GM13976 (cell line): ENCODE measurements at regions not wholly inside any gene's neighbourhood (a gene's known extent, or its start where the extent isn't known, plus 50 kb on each side); places are given as distances from the start of the nearest gene placed in this dataset.
A peak's percentile ranks its signal among the peaks of the same experiment; 100 is the strongest.

Experiments
- DNase-seq: peaks from one replicate; pipeline ENCODE4 v3.0.0; 2012; ENCODE audit warnings: low spot score
- in situ Hi-C: fragments of 300-500 bp; cut with MboI; formaldehyde crosslinking; loops from one replicate; pipeline ENCODE4 v1.12.0; 2022; ENCODE audit warnings: low sequenced_read_pairs, mixed read lengths, inconsistent platforms; ENCODE audit not compliant: unreplicated experiment
- TF ChIP-seq, protein P1 (sequence below): IDR thresholded peaks from 2 replicates; pipeline ENCODE4 v1.5.1; 2012; ENCODE audit warnings: borderline replicate concordance, mild to moderate bottlenecking; ENCODE audit not compliant: insufficient read depth; ENCODE audit errors: extremely low read depth, missing control alignments, control extremely low read depth

DNA sequence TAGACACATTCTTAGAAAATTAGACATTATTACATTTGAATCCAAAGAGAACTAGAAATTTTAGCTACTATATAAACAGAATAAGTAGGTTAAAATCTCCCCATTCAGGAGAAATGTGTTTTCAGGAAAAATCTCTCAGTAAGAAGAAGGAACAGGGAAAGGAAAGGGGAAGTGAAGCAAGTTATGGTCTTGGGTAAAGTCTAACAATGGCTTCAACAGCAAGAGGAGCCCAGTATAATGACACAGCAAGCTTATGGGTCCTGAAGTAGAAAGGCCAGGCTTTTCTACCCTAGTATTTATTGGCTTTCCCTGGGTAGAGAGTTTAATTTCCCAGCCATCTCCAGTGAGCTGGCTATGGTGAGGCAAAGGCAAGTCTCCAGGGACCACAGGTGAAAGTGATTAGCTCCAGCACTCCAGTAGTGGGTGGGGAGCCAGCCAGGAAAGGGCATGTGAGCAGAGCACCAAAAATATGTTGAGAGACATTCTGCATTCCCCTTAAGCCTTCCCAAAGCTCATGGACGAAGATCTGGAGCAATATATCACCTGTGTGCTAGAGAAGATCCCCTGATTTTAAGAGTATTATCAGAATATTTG, 981.7 kb downstream of the NR2F1-AS1 start:
- TF ChIP-seq, protein P1, sequence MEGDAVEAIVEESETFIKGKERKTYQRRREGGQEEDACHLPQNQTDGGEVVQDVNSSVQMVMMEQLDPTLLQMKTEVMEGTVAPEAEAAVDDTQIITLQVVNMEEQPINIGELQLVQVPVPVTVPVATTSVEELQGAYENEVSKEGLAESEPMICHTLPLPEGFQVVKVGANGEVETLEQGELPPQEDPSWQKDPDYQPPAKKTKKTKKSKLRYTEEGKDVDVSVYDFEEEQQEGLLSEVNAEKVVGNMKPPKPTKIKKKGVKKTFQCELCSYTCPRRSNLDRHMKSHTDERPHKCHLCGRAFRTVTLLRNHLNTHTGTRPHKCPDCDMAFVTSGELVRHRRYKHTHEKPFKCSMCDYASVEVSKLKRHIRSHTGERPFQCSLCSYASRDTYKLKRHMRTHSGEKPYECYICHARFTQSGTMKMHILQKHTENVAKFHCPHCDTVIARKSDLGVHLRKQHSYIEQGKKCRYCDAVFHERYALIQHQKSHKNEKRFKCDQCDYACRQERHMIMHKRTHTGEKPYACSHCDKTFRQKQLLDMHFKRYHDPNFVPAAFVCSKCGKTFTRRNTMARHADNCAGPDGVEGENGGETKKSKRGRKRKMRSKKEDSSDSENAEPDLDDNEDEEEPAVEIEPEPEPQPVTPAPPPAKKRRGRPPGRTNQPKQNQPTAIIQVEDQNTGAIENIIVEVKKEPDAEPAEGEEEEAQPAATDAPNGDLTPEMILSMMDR, result no peak
- in situ Hi-C loops, result no loop called here
- peak; percentile 11 for DNase-seq

DNA sequence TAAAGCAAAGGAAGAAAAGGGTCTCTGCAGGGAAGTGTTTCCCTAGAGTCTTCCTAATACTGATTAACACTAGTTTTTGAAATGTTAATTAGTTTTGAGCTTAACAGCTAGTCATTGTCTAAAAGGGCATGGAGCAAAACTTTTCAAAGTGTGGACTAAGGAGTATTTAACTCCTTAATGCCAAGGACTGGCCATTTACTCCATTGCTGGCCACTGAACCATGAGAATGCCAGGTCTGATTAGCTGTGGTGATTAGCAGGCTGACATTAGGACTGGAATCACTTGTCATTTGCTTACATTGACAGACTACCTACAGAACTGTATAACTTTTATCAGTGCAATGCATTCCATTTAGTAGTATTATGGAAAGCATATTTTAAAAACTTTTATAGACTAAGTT, 987.0 kb downstream of the NR2F1-AS1 start:
- in situ Hi-C loops, result no loop called here

DNA sequence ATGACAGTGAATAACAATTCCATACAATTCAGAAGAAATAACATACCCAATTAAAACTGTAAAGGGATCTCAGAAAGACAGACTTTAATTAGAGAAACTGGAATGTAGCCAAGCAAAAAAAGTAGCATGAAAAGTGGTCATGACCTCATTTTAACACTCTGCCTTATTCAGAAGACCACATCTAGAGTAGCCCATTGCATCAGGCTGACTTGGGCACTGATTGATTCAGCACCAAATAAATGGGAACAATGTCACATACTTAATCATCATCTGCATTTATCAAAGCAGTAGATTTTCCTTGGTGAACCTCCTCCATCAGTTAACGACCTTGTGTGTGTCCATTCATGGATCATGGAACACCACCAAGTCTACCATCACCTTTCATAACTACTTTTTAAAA, 992.1 kb downstream of the NR2F1-AS1 start:
- in situ Hi-C loops, result no loop called here
- DNase-seq, result no peak

More for the DNA sequence above, 987.0 kb downstream of the NR2F1-AS1 start:
- TF ChIP-seq, protein P1, result no peak
- DNase-seq, result no peak

DNA sequence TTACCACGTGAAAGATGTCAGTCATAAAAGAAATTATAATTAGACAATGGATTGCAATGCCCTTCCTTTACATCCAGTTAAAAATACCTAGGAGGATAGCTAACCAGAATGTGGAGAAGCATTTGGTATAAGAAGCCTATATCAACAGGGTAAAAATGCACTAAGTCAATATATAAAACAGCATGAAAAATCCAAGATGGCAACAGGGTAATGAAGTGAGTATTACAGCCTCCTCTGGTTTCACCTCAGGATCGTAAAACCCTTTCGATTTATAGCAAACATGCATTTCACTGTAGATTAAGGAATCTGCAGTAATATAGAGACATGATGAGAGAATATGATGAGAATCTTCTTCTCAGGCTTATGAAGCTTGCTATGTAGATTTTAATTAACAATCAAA, 999.3 kb downstream of the NR2F1-AS1 start:
- DNase-seq, result no peak
- in situ Hi-C loops, result no loop called here
- TF ChIP-seq, protein P1, result no peak

More for the DNA sequence above, 992.1 kb downstream of the NR2F1-AS1 start:
- TF ChIP-seq, protein P1, result no peak

DNA sequence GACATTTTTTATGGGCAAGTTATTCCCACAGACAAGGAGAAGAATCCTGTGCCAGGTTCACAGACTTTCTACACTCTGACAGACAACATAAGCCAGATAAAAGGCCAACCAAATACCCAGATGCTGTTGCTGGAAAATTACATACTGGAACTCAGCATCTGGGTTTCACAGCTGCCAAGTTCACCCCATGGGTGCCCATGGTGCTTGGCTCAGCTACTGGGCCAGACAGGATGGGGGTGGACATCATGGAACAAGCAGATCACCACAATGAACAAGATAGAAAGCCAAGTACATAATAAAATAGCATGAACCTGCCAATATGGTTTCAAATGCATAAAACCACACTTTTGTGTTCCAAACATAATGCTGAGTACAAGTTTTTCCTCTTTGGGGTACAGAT, 999.8 kb downstream of the NR2F1-AS1 start:
- TF ChIP-seq, protein P1, result no peak
- no peak for DNase-seq
- in situ Hi-C loops, result no loop called here

DNA sequence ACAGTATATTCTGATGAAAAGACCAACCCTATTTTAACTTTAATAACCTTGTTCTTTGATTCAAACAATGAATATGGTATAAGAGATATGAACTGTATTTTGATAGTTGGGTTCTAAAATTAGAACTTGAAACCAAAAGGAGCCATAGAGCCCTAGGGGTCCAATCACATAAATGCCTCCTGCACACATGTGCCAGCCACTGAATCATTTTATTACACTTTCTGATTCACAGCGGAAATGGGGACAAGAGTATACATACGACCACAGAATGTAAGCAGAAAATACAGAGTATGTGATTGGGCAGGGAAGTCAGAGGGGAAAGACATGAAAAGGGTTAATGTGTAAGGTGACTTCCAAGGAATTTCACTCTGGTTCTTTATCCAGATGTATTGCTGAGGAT, 1000.2 kb downstream of the NR2F1-AS1 start:
- in situ Hi-C loops, result no loop called here
- DNase-seq, result no peak

More for the DNA sequence above, 1000.2 kb downstream of the NR2F1-AS1 start:
- TF ChIP-seq, protein P1, result no peak
